HUES64 (cell line): ENCODE measurements at regions not wholly inside any gene's neighbourhood (a gene's known extent, or its start where the extent isn't known, plus 50 kb on each side); places are given as distances from the start of the nearest gene placed in this dataset.

Experiments used
- H3K27ac ChIP-seq: 2 replicates; pipeline ENCODE4 v1.7.0; 2013; ENCODE audit warnings: low read depth, low read length, inconsistent platforms
- H3K27me3 ChIP-seq: 2 replicates; pipeline ENCODE4 v1.6.1; 2013; ENCODE audit warnings: mild to moderate bottlenecking, low read length; ENCODE audit not compliant: insufficient read depth
- H3K36me3 ChIP-seq: 2 replicates; pipeline ENCODE4 v1.6.1; 2013; ENCODE audit warnings: mild to moderate bottlenecking, low read length; ENCODE audit not compliant: insufficient read depth
- H3K4me1 ChIP-seq: 2 replicates; pipeline ENCODE4 v1.6.1; 2013; ENCODE audit warnings: mild to moderate bottlenecking, low read length, moderate library complexity; ENCODE audit not compliant: insufficient read depth
- H3K4me3 ChIP-seq: 2 replicates; pipeline ENCODE4 v1.5.1; 2013; ENCODE audit warnings: mild to moderate bottlenecking, low read length, moderate library complexity
- H3K9ac ChIP-seq: 2 replicates; pipeline ENCODE4 v1.6.1; 2013; ENCODE audit warnings: mild to moderate bottlenecking, low read depth, low read length
- H3K9me3 ChIP-seq: 2 replicates; pipeline ENCODE4 v1.6.1; 2013; ENCODE audit warnings: low read depth, low read length; ENCODE audit not compliant: insufficient read depth
- WGBS: fragments of 150-250, 120-280 bp; methylation state at CpG from one replicate; pipeline ENCODE4 v1.1.7; 2013; ENCODE audit warnings: missing lambda C conversion rate; 5-methylcytosine and 5-hydroxymethylcytosine counted together

GRCh38 chr14:87079416-87079815 is 913.6 kb downstream of the GALC start:
- Histone ChIP-seq H3K27me3 (no peaks in the 10 kb centered on the region), H3K9me3 (no peaks in the 10 kb centered on the region), H3K27ac (no peak overlapping the region), H3K36me3 (no peaks in the 10 kb centered on the region), H3K4me3 (no peak overlapping the region), H3K9ac (no peak overlapping the region), H3K4me1 (no peaks in the 10 kb centered on the region; the same call in 1 of the 2 replicates)
- 94% methylated on average over 6 of the region's 6 CpGs for WGBS

GRCh38 chr14:87076922-87077321 is 916.1 kb downstream of the GALC start:
- H3K9ac ChIP-seq: no peak overlapping the region
- H3K9me3 ChIP-seq: no peaks in the 10 kb centered on the region
- no peaks in the 10 kb centered on the region for H3K27me3 ChIP-seq

GRCh38 chr14:87076146-87076545 is 916.8 kb downstream of the GALC start:
- Histone ChIP-seq H3K27ac (no peak overlapping the region), H3K9ac (no peak overlapping the region), H3K4me1 (no peaks in the 10 kb centered on the region; the same call in 1 of the 2 replicates), H3K9me3 (no peaks in the 10 kb centered on the region), H3K27me3 (no peaks in the 10 kb centered on the region), H3K4me3 (no peak overlapping the region), H3K36me3 (no peaks in the 10 kb centered on the region)
- WGBS: 76% methylated on average over 2 of the region's 2 CpGs

More at GRCh38 chr14:87076922-87077321, 916.1 kb downstream of the GALC start:
- H3K36me3 ChIP-seq: no peaks in the 10 kb centered on the region
- H3K4me1 ChIP-seq: no peaks in the 10 kb centered on the region; the same call in 1 of the 2 replicates
- H3K27ac ChIP-seq: no peak overlapping the region
- no peak overlapping the region for H3K4me3 ChIP-seq

- Histone ChIP-seq H3K27ac (no peak overlapping the region), H3K4me3 (no peak overlapping the region), H3K9ac (no peak overlapping the region), H3K27me3 (no peaks in the 10 kb centered on the region), H3K4me1 (no peaks in the 10 kb centered on the region; the same call in 1 of the 2 replicates), H3K36me3 (no peaks in the 10 kb centered on the region), H3K9me3 (no peaks in the 10 kb centered on the region)
- WGBS: 93% methylated on average over 5 of the region's 5 CpGs
Measured at GRCh38 chr14:87073880-87074570, 919.0 kb downstream of the GALC start.

- Histone ChIP-seq H3K27ac (no peak overlapping the region), H3K4me3 (no peak overlapping the region), H3K27me3 (no peaks in the 10 kb centered on the region), H3K36me3 (no peaks in the 10 kb centered on the region), H3K9ac (no peak overlapping the region), H3K9me3 (no peaks in the 10 kb centered on the region), H3K4me1 (no peaks in the 10 kb centered on the region)
- 94% methylated on average over 11 of the region's 11 CpGs for WGBS
Measured at GRCh38 chr14:87067591-87067990, 925.4 kb downstream of the GALC start.

GRCh38 chr14:87067061-87067460 is 925.9 kb downstream of the GALC start:
- no peaks in the 10 kb centered on the region for H3K36me3 ChIP-seq
- H3K4me3 ChIP-seq: no peak overlapping the region
- H3K27me3 ChIP-seq: no peaks in the 10 kb centered on the region
- WGBS: 81% methylated on average over 4 of the region's 4 CpGs
- no peaks in the 10 kb centered on the region for H3K4me1 ChIP-seq
- H3K27ac ChIP-seq: no peak overlapping the region
- no peaks in the 10 kb centered on the region for H3K9me3 ChIP-seq
- H3K9ac ChIP-seq: no peak overlapping the region

GRCh38 chr14:87066221-87066817 is 926.7 kb downstream of the GALC start:
- Histone ChIP-seq H3K27ac (no peak overlapping the region), H3K4me3 (no peak overlapping the region), H3K4me1 (no peaks in the 10 kb centered on the region), H3K9me3 (no peaks in the 10 kb centered on the region), H3K27me3 (no peaks in the 10 kb centered on the region), H3K36me3 (no peaks in the 10 kb centered on the region), H3K9ac (no peak overlapping the region)
- WGBS: 92% methylated on average over 1 of the region's 2 CpGs

GRCh38 chr14:87065366-87065765 is 927.6 kb downstream of the GALC start:
- no peak overlapping the region for H3K4me3 ChIP-seq
- no peak overlapping the region for H3K27ac ChIP-seq
- H3K27me3 ChIP-seq: no peaks in the 10 kb centered on the region
- no peak overlapping the region for H3K9ac ChIP-seq
- no peaks in the 10 kb centered on the region for H3K9me3 ChIP-seq
- no peaks in the 10 kb centered on the region for H3K4me1 ChIP-seq
- no peaks in the 10 kb centered on the region for H3K36me3 ChIP-seq
- WGBS: 85% methylated on average over 2 of the region's 2 CpGs

GRCh38 chr14:87063181-87063580 is 929.8 kb downstream of the GALC start:
- no peaks in the 10 kb centered on the region for H3K9me3 ChIP-seq
- no CpG with 5 or more reads among the region's 1 CpG for WGBS
- no peak overlapping the region for H3K4me3 ChIP-seq
- no peaks in the 10 kb centered on the region for H3K36me3 ChIP-seq
- no peak overlapping the region for H3K9ac ChIP-seq
- no peaks in the 10 kb centered on the region for H3K4me1 ChIP-seq
- no peaks in the 10 kb centered on the region for H3K27me3 ChIP-seq
- no peak overlapping the region for H3K27ac ChIP-seq

- 96% methylated on average over 6 of the region's 6 CpGs for WGBS
- no peak overlapping the region for H3K9ac ChIP-seq
- no peak overlapping the region for H3K4me3 ChIP-seq
- no peaks in the 10 kb centered on the region for H3K36me3 ChIP-seq
- H3K4me1 ChIP-seq: no peaks in the 10 kb centered on the region
- H3K27me3 ChIP-seq: no peaks in the 10 kb centered on the region
- no peak overlapping the region for H3K27ac ChIP-seq
- no peaks in the 10 kb centered on the region for H3K9me3 ChIP-seq
Measured at GRCh38 chr14:87060405-87060804, 932.6 kb downstream of the GALC start.

- Histone ChIP-seq H3K9me3 (no peaks in the 10 kb centered on the region), H3K4me3 (no peak overlapping the region), H3K36me3 (no peaks in the 10 kb centered on the region), H3K27ac (no peak overlapping the region), H3K9ac (no peak overlapping the region), H3K4me1 (peaks cover 4% of the 10 kb centered on the region), H3K27me3 (no peaks in the 10 kb centered on the region)
- 92% methylated on average over 3 of the region's 5 CpGs for WGBS
Measured at GRCh38 chr14:87059060-87059839, 933.7 kb downstream of the GALC start.
